ENCODE measurements at regions not wholly inside any gene's neighbourhood (a gene's known extent, or its start where the extent isn't known, plus 50 kb on each side); places are given as distances from the start of the nearest gene placed in this dataset.

DNA sequence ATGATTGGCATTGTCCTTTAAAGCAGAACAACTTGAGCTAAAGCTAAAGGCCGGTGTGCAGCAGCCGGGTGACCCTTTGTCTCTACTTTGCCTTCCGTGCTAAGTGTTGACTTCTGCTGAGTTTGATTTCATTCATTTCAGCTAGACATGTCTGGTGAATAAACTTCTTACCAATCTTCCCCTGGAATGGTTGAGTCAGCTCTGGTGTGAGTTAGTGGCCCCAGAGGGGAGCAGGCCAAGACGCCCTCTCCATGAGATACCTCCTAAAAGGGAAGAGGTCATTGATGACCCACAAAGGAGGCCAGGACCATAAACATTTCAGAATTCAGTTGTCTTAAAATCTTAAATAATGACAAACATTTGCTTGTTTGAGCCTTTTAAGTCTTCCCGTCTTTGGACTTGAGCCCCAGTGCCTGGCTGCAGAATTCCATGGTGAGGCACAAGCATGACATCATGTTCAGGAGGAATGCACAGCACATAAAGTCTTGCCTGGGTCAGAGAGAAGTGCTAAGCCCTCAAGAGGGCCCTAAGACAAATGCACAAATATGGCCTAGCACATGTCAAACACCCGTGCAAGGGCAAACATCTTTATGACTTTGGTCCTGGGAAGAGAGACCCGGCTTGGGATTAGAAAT lies 96.3 kb upstream of the NEDD9 start:
- in situ Hi-C loops (cut with HindIII; ENCODE audit: low sequenced_read_pairs) = no loop called here
- TF ChIP-seq CTCF (IDR thresholded peaks at IDR 0.05; ENCODE audit: low read depth, low read length, missing control alignments) = no peak
- DNase-seq (ENCODE audit: low read depth) = no peak
- no peak overlapping the region for H3K4me3 ChIP-seq (ENCODE audit: low read depth, low read length)

DNA sequence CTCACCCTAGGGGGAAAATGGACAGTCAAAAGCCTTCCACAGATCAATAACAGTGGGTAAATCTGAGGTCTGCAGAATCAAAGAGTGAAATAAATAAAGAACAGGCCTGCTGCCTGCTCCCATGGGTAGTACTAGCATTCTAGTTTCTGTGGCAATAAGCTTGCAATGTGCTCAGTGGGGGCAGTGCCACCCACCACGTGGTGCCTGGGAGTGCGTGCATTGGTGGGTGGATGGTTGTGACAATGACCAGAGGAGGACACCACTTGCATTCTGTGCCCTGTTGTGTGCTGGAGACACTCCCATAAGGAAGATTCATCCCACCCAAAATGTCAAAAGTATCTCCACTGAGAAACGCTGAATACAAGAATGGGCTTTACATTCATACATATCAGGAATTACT lies 95.5 kb upstream of the NEDD9 start:
- no peak for TF ChIP-seq CTCF (IDR thresholded peaks at IDR 0.05; ENCODE audit: low read depth, low read length, missing control alignments)
- no peak for DNase-seq (ENCODE audit: low read depth)
- H3K4me3 ChIP-seq (ENCODE audit: low read depth, low read length) = no peak overlapping the region
- in situ Hi-C loops (cut with HindIII; ENCODE audit: low sequenced_read_pairs) = no loop called here

GRCh38 chr6:11326116-11326515 lies 93.6 kb upstream of the NEDD9 start:
- in situ Hi-C loops (cut with HindIII; ENCODE audit: low sequenced_read_pairs) = no loop called here

GRCh38 chr6:11324453-11325015 lies 92.1 kb upstream of the NEDD9 start:
- in situ Hi-C loops (cut with HindIII; ENCODE audit: low sequenced_read_pairs) = no loop called here
- TF ChIP-seq CTCF (IDR thresholded peaks at IDR 0.05; ENCODE audit: low read depth, low read length, missing control alignments) = no peak
- no peak overlapping the region for H3K4me3 ChIP-seq (ENCODE audit: low read depth, low read length)
- no peak for DNase-seq (ENCODE audit: low read depth)

More at GRCh38 chr6:11326116-11326515, 93.6 kb upstream of the NEDD9 start:
- no peak overlapping the region for H3K4me3 ChIP-seq (ENCODE audit: low read depth, low read length)
- TF ChIP-seq CTCF (IDR thresholded peaks at IDR 0.05; ENCODE audit: low read depth, low read length, missing control alignments) = no peak
- no peak for DNase-seq (ENCODE audit: low read depth)

GRCh38 chr6:11323666-11324452 lies 91.4 kb upstream of the NEDD9 start:
- no peak overlapping the region for H3K4me3 ChIP-seq (ENCODE audit: low read depth, low read length)
- no peak for TF ChIP-seq CTCF (IDR thresholded peaks at IDR 0.05; ENCODE audit: low read depth, low read length, missing control alignments)
- DNase-seq (ENCODE audit: low read depth) = no peak
- in situ Hi-C loops (cut with HindIII; ENCODE audit: low sequenced_read_pairs) = no loop called here

DNA sequence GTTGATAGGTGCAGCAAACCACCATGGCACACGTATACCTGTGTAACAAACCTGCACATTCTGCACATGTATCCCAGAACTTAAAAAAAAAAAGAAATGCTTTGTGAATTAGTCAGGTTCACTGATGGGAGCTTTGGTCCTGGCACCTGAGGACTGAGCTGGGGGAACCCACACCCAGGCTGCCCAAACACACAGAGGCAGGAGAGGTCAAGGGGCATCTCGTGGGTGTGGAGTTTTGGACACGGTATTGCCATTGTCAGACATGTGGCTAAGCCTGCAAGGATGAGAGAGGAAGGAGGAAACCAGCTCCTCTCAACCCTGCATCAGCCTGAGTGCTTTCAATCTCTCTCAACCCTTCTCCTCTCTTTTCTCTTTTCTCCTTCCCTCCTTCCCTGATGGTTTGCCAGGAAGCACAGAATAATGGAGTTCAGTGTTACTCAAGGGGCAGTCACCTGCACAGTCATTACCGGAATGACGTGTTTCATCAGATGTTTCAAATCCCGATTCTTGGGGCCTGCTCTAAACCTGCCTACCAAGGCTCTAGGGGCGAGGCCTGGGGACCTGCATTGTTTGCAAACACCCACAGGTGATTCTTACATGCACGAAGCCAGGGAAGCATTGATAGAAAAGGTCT lies 89.9 kb upstream of the NEDD9 start:
- in situ Hi-C loops (cut with HindIII; ENCODE audit: low sequenced_read_pairs) = no loop called here
- DNase-seq (ENCODE audit: low read depth) = no peak
- TF ChIP-seq CTCF (IDR thresholded peaks at IDR 0.05; ENCODE audit: low read depth, low read length, missing control alignments) = no peak
- H3K4me3 ChIP-seq (ENCODE audit: low read depth, low read length) = no peak overlapping the region

Data from astrocyte of the cerebellum (primary cell).